DMS114 treated with DMSO at 0.1 percent for 48 hours (cell line): ENCODE measurements at regions not wholly inside any gene's neighbourhood (a gene's known extent, or its start where the extent isn't known, plus 50 kb on each side); places are given as distances from the start of the nearest gene placed in this dataset.

Experiments
- DNase-seq: peaks from one replicate; lab custom pipeline; 2025; ENCODE audit not compliant: unreplicated experiment; lab: John Stamatoyannopoulos, UW

DNA sequence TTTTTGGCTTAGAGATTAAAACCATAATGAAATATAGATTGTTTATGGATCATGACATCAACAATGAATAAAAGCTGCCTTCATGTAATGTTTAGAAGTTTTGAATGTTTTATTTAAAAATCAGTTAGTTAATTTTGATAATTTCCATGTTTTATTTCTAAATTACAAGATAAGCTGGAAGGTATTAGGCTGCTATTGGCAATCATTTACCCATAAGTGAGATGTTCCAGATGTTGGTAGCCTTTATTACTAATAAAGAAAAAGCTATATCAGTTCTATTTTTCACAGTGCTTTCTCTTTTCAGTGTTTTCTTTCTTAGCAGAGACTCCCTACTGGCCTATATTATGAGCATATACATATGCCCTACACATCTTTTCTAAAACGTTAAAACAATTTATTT, 347.0 kb downstream of the CSNK1G3 start:
- no peak for DNase-seq

DNA sequence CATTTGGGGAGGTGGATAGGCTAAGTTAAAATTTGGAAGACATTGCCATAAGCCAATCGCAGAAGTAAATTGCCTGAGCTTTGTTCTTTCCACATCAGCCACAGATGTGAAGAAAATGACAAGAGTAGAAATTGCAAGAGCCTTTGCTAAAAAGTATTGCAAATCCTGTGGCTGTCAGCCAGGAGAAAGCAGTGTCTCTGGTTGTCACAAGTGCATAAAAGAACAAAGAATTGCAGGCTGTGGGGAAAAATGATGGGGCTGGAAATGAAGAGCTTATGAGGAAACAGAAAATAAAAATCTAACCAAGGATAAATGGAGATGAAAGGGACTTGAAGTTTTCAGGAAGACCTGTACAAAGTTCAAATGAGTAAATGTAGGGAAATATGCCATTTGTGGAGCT, 344.8 kb downstream of the CSNK1G3 start:
- DNase-seq: no peak

DNA sequence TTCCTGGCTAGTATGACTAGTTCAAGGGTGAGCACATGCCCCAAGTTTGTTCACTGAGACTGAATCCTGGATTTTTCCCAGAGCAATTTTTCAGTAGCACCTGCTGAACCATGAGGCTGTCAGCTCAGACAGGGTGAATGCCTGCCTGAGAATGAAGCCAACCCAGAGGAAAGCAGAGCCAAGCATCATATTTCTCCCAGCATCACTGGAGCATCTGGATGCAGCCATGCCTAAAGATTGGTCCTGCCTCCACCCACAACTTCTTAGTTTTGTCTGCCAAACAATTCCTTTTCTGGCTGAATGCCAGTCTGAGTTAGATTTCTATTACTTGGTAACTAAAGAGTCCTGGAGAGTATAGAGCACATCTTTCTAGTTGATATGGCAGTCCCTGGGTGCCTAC, 343.6 kb downstream of the CSNK1G3 start:
- DNase-seq: no peak

DNA sequence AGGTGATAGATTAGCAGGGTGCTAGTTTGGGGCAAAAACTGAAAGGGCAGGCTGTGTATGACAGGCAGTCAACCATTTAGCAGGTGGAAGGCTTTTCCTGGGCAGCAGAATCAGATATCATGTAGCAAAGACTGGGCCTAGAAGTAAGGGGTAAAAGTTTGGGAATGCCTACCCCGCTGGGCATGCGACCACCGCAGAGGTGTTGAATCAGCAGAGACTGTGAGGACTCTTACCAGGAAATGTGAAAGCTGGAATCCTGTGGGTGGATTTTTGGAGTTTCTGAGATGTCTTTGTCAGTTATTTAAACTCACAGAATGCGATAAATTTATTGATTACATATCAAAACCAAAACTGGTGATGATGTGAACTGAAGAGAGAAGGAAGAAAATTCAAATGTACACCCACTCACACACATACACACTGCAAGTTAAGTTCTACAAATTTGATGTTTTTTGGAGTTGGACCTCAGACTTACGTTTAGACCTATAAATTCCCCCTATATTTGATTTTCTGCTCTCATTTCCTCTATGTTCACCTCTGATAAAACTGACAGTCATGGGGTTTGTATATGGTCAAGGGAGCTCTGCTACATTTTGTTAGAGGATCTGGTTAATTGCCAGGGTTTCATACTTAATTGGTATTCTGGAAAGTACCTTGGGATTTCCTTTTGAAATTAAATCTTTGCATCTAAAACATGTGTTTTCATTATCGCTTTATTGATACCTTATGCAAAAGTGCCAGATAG, 333.6 kb downstream of the CSNK1G3 start:
- no peak for DNase-seq

DNA sequence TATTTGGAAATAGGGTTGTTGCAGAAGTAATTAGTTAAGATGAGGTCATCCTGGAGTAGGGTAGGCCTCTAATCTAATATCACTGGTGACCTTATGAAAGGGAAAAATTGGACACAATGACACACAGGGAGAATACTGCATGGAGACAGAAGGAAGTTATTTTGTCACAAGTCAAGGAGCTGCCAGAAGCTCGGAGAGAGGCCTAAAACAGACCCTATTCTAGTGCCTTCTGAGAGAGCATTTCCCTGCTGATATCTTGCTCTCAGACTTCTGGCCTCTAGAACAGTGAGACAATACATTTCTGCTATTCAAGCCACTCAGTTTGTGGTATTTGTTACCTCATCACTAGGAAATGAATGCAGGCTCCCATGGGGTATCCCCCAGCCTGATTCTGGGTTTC, 332.9 kb downstream of the CSNK1G3 start:
- DNase-seq: no peak

DNA sequence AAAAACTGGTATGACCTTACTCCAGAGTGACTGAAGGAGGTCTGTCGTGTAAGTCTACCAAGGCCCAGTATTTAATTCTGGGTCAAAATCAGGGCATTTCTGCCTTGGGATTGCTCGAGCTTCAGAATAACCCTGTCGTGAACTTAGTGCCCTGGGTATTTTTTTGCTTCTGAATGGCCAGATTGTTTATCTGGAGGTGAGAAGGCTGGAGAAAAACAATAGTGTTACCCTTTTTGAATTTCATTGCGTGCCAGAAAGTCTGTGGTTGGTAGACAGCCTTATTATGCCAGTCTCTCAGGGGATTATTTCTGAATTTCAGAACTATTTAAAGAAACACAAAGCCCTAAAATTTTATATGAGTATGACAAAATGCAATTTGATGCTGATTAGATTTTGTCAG, 323.4 kb downstream of the CSNK1G3 start:
- no peak for DNase-seq

DNA sequence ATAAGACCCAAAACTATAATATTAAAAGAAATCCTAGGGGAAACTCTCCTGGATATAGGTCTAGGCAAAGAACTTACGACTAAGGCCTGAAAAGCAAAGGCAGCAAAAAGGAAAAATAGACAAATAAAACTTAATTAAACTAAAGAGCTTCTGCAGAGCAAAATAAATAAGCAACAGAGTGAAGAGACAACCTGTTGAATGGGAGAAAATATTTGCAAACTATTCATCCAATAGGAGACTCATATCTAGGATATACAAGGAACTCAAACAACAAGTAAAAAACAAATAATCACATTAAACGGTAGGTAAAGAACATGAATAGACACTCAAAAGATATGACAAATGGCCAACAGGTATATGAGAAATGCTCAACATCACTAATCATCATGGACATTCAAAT, 318.6 kb downstream of the CSNK1G3 start:
- DNase-seq: no peak

DNA sequence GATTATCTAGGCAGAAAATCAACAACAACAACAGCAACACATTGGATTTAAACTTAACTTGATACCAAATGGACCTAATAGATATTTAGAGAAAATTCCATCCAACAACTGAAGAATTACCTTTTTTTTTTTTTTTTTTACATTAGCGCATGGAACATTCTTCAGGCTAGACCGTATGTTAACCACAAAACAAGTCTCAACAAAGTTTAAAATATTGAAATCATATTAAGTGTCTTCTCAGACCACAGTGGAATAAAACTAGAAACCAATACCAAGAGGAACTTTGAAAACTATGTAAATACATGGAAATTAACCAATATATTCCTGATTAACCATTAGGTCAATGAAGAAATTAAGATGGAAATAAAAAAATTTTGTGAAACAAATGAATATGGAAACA, 315.8 kb downstream of the CSNK1G3 start:
- DNase-seq: no peak

DNA sequence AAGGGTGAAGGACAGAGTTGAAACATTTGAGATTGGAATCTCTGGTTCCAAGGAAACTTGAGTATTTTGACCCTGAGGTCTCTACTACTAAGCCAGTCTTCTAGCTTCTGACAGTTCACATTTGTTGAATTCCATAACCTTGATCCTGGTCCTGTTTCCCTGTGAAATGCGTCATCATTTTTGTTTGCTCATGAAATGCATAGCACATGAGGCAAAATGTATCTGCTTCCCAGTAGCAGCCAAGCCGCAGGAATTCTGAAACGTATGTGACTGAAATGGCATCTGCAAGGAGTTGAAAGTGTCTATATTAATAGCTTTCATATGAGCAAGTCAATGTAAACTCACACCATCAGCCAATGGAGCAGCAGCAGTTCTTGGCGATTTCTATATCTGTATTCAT, 307.9 kb downstream of the CSNK1G3 start:
- DNase-seq: no peak

DNA sequence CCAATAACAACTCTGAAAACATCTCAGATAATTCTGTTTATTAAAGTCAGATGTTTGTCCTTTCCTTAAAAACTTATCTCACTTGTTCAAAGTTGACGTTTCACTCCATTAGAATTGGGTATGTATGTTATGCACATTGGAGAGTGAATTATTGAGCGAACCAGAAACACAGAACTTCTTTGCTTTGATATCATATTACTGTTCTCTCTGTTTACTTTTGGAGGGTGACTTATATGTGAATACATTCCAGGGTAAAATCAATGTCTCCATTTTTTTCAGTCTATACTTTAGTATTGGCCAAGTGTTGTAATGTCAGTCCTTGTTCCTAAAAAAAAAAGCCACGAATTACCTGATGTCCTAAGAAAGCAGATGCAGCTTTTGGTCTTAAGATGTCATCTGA, 307.4 kb downstream of the CSNK1G3 start:
- no peak for DNase-seq

DNA sequence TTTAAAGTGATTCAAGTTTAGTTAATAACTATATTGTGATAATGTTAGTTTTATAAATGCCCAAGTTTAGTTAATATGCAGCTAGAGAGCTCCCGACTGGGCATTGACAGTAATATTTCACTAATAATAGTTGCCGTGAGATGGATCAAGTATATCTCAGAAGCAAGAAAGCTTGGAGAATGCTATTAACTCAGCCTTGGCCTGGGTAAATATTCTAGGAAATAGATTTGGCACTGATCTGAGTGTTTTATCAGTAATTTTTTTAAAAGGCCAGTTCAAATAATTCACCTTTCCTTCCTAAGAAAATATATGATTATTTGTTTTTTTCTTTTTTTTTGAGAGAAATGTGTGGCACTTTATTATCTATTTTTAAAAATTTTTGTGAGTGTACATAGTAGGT, 305.3 kb downstream of the CSNK1G3 start:
- DNase-seq: no peak

DNA sequence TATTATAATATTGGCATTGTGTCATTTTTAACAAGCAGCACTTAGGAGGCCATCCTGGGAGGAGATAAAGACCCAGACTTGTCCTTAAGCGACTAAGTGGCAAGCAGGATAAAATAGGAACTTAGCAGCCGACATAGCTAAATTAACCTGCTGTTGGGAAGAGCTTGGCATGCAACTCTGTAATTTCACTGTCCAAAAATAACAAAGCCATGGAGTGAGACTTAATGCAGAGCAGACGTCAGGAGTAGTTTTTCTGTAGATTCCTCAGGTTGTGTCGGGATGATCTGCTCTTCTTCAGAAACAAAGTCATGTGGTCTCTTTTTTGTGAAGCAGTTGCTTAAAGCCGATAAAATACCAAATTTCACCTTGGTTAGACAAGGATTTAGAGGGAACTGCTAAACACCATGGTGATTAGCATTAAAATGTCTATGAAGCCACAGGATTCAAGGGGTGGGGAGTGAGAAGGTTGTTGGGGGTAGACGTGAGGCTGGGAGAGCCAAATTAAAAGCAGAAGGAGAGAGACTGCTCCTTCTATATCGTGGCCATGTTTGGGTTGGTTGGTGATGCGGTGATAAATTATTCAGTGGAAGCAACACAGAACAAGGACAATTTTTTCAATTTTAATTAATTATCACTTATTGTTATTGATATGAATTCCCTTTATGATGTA, 303.0 kb downstream of the CSNK1G3 start:
- no peak for DNase-seq

DNA sequence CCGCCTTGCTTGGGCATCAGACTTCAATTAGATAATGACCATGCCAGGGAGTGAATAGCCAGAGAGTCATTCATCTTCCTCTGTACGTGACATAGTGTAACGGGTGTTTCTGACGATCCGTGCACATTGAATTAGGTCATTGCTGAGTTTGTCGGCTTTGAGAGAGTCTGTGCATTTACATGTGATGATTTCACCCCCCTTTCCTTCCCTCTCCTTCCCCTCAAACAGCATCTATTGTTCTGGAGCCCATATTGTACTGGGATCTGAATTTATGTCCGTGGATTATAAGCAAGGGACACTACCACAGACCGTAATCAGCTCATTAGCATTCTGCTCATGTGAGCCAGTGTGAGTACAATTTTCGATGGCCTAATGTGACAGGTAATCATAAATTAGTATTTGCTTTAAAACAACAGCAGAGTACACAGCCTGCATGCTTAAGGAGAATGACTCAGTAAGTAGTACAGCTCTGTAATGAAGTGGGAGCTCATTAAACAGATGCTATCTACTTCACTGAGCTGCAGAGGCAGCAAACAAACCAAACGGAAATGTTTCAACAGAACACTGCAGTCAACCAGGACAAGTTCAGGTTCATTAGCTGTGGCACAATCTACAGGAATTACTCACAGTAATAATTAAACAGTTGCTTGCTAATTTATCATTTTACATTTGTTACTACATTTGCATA, 302.1 kb downstream of the CSNK1G3 start:
- DNase-seq: no peak

DNA sequence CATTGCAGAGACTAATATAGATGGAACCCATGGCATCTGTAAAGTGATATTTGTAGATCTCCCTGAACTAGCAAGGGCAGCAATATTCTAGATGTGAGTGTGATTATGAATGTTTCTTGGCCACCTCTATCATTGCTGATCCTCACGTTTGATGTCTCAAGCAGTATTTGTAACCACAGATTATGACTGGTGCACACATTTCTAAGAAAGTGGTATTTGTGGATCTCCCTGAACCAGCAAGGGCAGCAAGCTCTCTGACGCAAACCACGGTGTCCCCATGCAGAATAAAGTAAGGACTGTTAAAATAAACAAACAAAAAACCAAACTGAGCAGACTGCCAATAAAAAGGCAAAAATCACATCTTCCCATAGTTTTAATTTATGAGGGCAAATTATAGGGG, 301.3 kb downstream of the CSNK1G3 start:
- no peak for DNase-seq

DNA sequence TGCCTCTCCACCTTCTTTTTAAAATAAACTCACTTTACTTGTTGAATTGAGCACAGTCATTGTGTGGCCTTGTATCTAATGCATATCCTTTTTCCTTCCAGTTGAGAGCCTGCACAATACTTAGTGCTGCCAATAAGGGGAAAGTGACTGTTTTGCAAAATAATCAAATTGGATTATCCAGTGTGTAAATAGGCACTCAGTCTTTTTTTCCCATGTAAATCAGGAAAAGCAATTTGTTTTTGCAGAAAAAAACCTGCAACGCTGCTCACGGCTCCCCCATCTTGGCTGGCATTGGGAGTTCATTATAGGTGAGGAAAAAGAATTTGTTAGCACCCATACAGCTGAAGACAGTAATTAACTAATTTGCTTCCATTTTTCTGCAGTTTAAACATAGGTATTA, 299.9 kb downstream of the CSNK1G3 start:
- no peak for DNase-seq

DNA sequence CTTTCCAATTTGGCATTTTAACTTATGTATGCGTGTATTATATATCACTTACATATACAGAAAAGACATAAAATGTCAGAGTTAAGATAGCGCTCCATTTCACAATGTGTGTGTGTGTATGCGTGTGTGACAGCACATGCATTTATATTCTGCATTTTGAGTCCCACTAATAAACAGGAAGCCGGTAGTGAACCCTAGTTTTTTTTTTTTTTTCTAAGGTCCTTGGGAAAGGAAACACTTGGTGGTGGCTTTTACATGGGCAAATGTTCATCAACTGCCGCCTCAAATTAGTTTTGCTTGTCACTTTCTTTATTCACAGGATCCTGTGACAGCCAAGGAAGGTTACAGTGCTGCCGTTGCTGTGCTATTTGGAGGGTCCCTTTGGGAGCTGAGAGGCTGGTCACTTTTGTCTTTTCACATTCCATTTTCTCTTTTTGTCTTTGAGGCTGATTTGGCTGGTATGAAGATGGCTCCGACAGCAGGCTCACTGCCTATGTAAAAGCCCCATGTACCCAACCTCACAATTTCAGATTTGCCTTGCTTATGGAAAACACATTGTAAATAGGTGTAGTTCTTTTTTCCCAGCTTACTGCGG, 298.9 kb downstream of the CSNK1G3 start:
- DNase-seq: no peak

DNA sequence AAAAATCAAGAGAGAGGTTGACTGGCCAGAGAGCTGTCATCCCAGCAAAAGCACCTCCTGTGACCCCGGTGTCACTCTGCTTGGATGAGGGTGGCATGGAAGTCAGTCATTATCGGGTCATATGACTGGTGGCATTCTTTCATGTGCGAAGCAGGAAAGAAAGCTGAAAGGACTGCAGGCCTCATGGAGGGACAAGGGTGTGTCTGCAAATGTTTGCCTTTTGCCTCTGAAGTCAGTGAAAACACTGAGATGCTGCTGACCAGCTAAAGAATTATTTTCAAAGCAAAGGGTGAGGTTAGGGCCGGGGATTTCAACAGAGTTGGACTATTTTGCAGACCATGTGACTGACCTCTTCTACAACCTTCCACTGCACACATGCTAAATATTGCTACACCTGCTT, 298.3 kb downstream of the CSNK1G3 start:
- no peak for DNase-seq

DNA sequence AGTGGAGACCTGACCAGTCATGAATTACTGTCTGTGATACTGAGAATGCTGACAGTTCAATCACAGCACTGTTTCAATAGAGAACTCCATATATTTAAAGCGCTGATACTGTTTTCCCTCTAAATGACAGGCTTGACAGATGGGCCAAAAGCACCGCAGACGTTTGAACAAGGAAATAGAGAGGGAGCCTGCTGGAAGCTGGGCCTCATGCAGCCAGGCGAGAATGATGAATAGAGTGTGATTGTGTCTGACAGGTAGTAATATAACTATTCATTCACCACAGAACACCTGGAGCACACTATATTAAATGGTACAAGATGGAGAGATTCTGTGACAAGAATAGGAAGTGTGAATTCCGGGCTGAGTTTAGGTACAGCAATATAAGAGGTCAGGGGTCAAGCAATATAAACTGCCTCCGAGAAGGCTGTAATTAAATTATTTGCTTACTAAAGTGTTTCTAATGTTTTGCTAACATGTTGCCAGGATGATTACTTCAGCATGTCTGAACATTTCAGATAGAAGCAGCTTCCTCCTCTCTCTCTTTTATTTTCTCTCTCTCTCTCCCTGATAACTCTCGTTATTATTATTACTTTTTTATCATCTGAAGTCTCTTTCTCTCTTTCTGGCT, 297.7 kb downstream of the CSNK1G3 start:
- peak; percentile 19 for DNase-seq

DNA sequence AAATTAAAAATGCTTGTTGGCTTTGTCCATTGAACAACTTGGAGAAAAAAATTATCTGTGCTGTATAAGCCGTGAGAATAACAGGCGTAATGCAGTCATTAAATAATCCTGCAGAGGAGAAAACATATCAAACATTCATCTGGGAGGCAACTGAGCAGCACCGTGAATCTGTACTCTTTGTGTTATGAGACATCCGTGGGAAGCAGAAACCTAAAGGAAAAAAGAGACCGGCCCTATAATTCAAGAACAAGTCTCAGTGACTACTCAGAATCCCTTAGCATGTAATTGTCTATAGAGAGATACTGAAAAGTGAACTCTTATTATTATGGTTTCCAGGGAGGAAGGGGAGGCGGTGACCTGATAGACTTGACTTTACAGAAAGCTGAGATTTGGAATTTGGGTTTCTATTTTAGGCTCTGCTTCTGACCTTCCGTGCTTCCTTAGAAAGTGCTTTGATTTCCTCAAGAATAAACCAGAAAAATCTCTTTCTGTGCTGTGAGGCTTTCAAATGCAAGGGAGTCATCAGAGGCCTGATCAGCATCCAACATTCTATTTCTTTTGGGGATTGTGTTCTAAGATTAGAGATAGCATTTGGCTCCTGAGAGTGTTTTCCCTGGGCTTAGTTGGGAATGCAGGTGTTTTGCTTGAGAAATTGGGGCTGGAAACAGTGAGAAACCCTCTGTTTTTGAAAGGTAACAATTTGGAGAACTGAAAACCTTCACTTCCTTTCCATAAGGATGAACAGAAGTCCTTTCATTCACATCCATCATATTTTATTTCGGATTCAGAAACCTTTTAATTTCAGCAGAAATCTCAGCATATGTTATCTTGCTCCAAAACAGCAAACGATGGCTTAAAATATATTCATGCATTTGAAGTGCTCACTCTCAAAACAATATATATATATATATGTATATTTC, 296.7 kb downstream of the CSNK1G3 start:
- no peak for DNase-seq

DNA sequence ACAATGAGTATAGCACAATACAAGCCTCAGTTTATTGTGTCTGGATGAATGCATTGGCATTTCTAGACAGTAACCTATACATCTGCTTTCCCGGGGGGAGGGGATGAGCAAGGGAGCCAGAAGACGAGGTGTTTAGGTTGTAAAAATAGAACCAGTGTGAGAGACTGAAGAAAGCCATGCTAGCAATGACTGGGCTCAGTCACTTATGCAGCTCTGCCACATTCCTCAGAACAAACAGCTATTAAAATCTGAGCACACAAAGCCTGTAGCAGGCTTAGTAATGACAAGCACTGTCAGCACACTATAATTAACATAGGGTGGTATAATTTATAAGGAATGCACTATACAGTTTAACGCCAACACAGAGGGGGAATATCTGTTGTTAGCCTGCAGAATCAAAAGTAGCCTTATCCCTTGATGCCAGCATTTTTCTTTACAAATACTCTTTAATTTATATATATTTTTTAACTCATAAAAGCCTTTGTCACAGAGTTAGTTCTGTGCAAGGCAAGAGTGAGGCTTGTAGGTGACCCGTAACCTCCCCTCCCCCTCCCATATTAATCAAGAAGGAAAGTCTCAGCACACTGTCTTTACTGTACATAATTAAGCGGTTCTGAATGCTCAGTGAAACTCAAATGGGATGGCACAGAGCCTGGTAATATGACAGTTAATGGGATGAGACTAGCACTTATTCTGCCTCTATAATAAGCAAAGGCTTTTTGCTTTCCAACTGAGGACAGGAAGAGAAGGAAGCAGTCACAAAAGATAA, 295.4 kb downstream of the CSNK1G3 start:
- DNase-seq: peak; percentile 26
